Spleen (tissue), 7 donors: ENCODE measurements at regions not wholly inside any gene's neighbourhood (a gene's known extent, or its start where the extent isn't known, plus 50 kb on each side); places are given as distances from the start of the nearest gene placed in this dataset.

Source experiments
- CTCF ChIP-seq, 11 experiments: fragments of 200-600 bp in 7 of 11; fragments of 450-650 bp in 4 of 11; sonication (generic) in 4 of 11; IDR thresholded peaks in 8 of 11; conservative IDR thresholded peaks in 3 of 11; 1 replicate in 7 of 11; 2 replicates in 4 of 11; pipeline versions ENCODE4 v1.4.0 to v1.8.0; 2016 to 2021; ENCODE audit warnings: antibody characterized with exemption in 11 of 11, inconsistent platforms in 4 of 11, mild to moderate bottlenecking in 1 of 11
- POLR2A ChIP-seq, 3 donors: fragments of 450-650 bp; IDR thresholded peaks; one replicate each; pipeline ENCODE4 v1.5.1; 2017; ENCODE audit warnings: antibody characterized with exemption in 3 of 3, mild to moderate bottlenecking in 1 of 3
- POLR2AphosphoS5 ChIP-seq, 3 donors: sonication (generic); formaldehyde crosslinking; IDR thresholded peaks; one replicate each; pipeline ENCODE4 v1.5.1; 2017; ENCODE audit warnings: antibody characterized with exemption in 3 of 3
- donor health status: DM: no; HTN: no; CAD: no; lungs with moderate emphysema.
- donor health status: DM: no; HTN: no; CAD: no.
- donor health status: DM: no; HTN: no; CAD: no.

GRCh38 chr14:38128640-38129039 is 79.1 kb upstream of the SSTR1 start:
- TF ChIP-seq POLR2AphosphoS5 (IDR thresholded peaks at IDR 0.05) (no peak), POLR2A (IDR thresholded peaks at IDR 0.05) (no peak), CTCF (IDR thresholded peaks at IDR 0.05 in 8 of 11, conservative IDR thresholded peaks at IDR 0.05 in 3 of 11) (no peak)
